HG03469 (cell line): ENCODE measurements at regions not wholly inside any gene's neighbourhood (a gene's known extent, or its start where the extent isn't known, plus 50 kb on each side); places are given as distances from the start of the nearest gene placed in this dataset.

Experiments
- ATAC-seq: cut with Tn5 transposase; IDR thresholded peaks from one replicate; pipeline ENCODE4 v1.9.1; 2021; ENCODE audit warnings: mild to moderate bottlenecking, moderate library complexity, moderate number of reproducible peaks; ENCODE audit not compliant: unreplicated experiment

GRCh38 chr13:97134364-97135095 lies 87.6 kb upstream of the MBNL2 start:
- ATAC-seq, result no peak

- no peak for ATAC-seq
Measured at GRCh38 chr13:97135883-97136282, 86.2 kb upstream of the MBNL2 start.

GRCh38 chr13:97136418-97136817 lies 85.7 kb upstream of the MBNL2 start:
- no peak for ATAC-seq

GRCh38 chr13:97139691-97140090 lies 82.4 kb upstream of the MBNL2 start:
- ATAC-seq, result no peak

GRCh38 chr13:97140131-97140530 lies 82.0 kb upstream of the MBNL2 start:
- no peak for ATAC-seq

GRCh38 chr13:97140611-97141010 lies 81.5 kb upstream of the MBNL2 start:
- ATAC-seq, result no peak

- no peak for ATAC-seq
Measured at GRCh38 chr13:97141097-97141496, 81.0 kb upstream of the MBNL2 start.

- ATAC-seq, result peak; percentile 94
Measured at GRCh38 chr13:97141564-97142005, 80.5 kb upstream of the MBNL2 start.

- ATAC-seq, result no peak
Measured at GRCh38 chr13:97142452-97142851, 79.7 kb upstream of the MBNL2 start.

GRCh38 chr13:97145057-97145456 lies 77.1 kb upstream of the MBNL2 start:
- ATAC-seq, result no peak

- no peak for ATAC-seq
Measured at GRCh38 chr13:97148894-97149293, 73.2 kb upstream of the MBNL2 start.

GRCh38 chr13:97160421-97160820 lies 61.7 kb upstream of the MBNL2 start:
- ATAC-seq, result no peak

GRCh38 chr13:97161582-97162231 lies 60.4 kb upstream of the MBNL2 start:
- ATAC-seq, result no peak

- no peak for ATAC-seq
Measured at GRCh38 chr13:97165502-97166425, 56.4 kb upstream of the MBNL2 start.

- ATAC-seq, result no peak
Measured at GRCh38 chr13:97171136-97171535, 51.0 kb upstream of the MBNL2 start.
